ENCODE measurements at regions not wholly inside any gene's neighbourhood (a gene's known extent, or its start where the extent isn't known, plus 50 kb on each side); places are given as distances from the start of the nearest gene placed in this dataset.

DNA sequence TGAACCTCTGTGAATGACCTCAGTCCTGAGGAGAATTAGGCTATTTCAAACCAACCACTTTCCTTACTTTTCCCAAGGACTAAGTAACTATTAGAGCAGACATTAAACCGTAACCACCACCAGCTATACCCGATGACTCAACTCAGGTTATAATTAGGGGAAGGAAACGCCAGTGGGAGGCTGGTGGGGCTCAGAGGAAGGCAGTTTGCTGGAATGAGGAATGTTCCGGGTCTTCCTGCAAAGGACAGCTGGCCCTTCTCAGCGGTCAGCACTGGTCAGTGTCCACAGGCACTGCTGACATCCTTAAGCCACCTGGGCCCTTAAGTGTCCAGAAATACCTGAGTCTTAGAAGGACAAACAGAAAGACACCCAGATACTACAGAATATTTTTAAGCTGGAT lies 515.2 kb downstream of the MAFB start:
- DNase-seq, result no peak

DNA sequence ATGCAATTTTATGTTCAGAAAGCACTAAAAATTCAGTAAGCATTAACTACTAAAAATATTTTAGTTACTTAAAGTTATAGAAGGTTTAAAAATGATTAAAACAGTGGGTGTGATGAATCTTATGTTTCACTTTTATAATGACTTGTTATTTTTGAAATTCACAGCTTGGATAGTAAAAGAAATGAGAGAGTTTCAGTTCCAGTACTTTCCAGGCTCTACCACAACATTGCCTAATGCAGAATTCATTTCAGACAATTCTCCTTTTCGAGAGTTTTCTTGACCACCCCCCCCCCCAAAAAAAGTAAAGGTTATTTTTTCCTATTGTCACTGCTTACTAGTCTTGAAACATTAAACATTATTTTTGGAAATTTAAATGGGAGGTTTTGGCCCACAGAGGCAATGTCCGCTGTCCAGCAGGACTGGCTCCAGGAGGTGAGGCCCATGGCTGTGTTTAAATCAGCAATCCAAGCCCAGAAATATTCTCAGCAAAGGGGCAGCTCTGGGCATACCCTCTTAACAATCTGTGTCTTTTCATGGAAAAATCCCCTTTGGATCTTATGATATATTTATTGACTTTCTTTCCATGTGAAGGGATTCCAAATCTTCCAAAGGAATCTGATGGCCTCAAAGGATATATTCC lies 519.9 kb downstream of the MAFB start:
- DNase-seq, result no peak

GRCh38 chr20:40161391-40161790 lies 527.6 kb downstream of the MAFB start:
- no peak for DNase-seq

DNA sequence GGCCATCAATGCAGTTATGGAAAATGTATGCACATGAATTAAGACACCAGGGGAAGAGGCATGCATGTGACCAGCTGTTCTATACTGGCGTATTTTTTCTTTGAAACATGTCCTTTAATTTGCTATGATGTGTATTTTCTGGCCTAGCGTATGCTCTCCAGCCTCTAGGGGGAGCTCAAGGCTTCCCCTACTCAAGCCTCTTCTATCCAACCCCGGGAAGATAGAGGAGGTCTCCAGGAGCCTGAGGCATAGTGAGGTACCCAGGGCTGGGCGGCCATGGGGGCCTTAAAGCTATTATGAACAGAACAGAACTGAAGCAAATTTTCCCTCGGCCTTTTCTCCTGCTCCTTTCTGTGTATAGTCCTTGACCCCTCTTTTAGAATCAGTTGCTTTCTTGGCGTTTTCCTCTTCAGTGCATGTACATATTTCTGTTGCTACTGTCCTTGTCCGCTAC lies 528.9 kb downstream of the MAFB start:
- DNase-seq, result peak in 23 of 58 donors; percentile 0 to 33 (median 7)

GRCh38 chr20:40159276-40159675 lies 529.8 kb downstream of the MAFB start:
- DNase-seq, result no peak

DNA sequence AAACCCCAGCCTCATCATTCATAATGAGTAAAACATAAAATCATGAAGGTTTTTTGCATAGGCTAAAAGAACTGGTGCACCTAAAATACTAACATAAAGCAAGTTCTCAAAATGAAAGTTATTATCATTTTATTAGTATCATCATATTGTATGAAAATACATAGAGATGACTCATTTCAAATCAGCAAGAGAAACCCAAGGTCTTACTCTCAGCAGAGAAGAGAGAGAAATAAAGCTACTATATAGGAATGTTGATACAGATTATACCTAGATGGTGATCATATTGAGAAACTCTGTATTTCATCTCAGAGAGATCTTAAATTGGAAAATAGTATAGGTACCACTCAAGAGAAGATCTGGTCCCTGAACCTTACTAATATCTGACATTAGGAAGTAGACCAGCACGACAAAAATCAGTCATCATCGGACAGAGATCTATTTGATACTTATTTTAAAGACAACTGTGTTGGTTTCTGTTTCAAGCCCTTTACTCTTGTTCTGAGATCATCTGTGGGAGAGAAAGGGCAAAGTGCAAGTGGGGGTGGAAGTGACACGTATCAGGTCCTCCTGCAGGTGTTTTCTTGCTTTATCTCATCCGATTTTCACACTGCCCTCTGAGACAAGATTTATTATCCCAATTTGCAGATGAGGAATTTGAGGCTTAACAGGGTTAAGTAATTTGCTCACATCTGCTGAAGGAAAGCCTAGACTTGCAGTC lies 532.3 kb downstream of the MAFB start:
- no peak for DNase-seq

- DNase-seq, result no peak
Measured at GRCh38 chr20:40154514-40154913, 534.5 kb downstream of the MAFB start.

- no peak for DNase-seq
Measured at GRCh38 chr20:40148886-40149285, 540.1 kb downstream of the MAFB start.

- DNase-seq, result no peak
Measured at GRCh38 chr20:40146071-40146470, 543.0 kb downstream of the MAFB start.

DNA sequence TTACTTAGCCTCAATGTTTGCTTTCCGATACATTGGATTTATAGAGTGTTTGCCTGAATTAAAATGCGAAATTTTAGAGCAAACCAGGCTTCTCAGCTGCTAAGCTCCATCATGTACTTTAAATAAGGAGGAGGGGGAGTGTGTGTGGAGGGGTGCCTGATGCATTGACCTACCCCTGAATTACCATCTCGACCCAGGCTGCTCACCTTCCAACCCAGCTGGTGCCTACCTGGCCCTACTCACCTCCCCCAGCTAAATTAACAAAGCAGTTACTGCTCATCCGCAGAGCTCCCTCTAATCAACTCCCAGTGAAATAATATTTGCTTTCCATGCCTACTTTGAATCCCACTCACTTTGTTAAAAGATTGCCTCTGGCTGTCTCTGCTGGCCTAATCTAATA lies 544.5 kb downstream of the MAFB start:
- DNase-seq, result no peak

- no peak for DNase-seq
Measured at GRCh38 chr20:40134176-40134575, 554.9 kb downstream of the MAFB start.

DNA sequence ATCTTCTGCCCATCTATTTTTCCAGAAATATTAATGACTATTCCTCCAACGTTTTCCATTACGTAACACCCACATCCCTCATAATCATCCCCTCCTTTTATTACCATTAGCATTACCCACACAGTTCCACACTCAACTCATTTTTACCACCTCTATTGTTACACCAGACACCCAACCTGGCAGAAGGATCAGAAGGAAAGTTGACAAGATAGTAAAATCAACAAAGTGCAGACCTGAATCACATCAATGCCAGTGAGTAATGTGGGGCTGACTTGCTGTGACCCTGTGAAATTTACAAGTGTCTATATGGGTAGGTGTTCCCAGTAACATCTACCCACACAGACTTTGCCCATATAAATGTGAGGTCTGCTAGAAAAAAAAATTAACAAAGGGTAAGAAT lies 568.2 kb downstream of the MAFB start:
- no peak for DNase-seq

DNA sequence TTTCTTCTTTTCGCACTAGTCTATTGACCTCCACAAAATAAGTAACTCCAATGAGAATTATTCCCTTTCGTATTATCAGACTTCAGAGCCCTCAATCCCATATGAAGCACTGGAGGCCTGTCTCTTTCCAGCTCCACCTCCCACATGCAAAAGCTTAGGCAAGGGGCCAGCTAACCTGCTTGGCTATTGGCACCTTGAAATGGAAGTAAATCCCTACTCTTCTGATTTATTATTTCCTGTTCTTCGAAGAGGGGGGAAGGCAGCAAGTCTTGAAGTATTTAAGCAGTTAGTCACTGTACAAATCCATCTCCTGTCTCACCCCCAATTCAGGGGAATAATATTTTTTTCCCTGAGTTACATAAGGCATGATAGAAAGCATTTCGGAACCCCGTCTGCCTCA lies 577.8 kb downstream of the MAFB start:
- DNase-seq, result no peak

GRCh38 chr20:40110311-40110831 lies 578.7 kb downstream of the MAFB start:
- no peak for DNase-seq

GRCh38 chr20:40109136-40109535 lies 579.9 kb downstream of the MAFB start:
- DNase-seq, result no peak

DNA sequence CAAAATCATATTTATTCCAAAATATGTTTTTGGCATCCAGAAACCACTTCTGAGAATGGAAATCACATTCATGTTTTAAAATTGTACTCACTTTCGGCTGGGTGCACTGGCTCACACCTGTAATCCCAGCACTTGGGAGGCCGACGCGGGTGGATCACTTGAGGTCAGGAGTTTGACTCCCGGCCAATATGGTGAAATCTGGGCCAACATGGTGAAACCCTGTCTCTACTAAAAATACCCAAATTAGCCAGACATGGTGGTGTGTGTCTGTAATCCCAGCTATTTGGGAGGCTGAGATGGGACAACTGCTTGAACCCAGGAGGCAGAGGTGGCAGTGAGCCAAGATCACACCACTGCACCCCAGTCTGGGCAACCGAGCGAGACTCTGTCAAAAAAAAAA lies 580.7 kb downstream of the MAFB start:
- DNase-seq, result no peak

DNA sequence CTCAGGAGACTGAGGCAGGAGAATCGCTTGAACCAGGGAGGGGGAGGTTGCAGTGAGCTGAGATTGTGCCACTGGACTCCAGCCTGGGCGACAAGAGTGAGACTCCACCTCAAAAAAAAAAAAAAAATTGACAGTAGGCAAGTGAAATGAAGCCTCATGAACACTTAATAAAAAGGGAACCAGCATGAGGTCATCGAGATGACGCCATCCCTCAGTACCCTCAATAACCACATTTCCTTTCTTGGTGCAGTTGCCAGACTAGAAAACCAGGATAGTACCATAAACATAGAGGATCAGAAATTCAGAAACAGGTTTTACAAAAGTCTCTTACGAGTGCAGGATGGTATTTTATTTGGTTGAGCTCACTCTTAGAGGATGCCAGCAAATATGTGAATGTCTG lies 584.1 kb downstream of the MAFB start:
- no peak for DNase-seq

DNA sequence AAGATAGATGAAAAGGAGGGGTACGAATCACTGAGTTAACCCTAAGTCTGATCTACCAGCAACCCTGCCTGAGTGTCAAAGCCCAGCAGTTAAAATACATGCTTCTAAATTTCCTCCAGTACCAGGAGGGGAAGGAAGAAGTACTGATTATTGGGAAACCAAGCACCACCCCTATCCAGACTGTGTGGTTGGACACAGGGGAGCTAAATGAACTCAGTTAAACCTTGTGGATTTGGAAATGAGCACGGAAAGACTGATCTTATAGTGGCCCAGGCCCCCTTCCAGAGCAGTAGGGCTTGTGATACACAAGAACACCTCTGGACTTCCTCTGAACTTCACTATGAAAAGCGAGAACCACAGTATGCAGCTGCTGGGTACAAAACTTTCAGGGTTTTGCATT lies 585.6 kb downstream of the MAFB start:
- no peak for DNase-seq

- DNase-seq, result no peak
Measured at GRCh38 chr20:40101560-40101959, 587.5 kb downstream of the MAFB start.

DNA sequence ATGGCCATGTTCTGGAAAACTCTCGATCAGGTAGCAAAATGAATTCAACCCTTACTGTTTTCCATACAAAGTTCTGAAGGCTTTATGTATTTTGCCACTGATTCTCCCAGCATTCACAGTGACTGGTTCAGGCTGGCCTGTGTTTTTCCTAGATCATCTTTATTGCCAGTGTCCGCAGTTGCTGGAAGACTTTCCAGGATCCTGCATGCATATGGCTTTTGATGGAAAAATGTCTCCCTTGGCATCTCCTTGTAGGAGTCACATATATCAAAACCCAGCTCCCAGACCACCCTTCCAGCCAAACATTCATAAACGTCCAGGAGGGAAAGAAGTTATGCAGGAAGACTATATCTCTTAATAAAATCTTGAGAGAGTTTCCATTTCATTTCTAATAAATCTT lies 588.8 kb downstream of the MAFB start:
- DNase-seq, result no peak

DNA sequence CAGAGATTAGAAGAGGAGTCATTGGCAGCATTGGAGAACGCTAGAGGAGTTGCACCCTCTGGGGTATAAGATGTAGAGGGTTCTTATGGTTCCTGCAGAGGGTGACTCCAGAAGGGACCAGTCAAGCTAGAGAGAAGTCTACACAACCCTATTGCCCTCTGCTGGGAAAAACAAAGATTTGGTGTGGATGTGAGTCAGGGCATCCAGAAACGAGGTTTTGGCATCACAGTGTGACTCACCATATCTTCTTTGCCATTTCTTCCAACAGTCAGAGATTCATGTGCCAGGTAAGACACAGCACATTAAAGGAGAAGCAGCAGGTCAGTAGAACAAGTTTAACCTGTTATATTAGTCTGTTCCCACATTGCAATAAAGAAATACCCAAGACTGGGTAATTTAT lies 598.8 kb downstream of the MAFB start:
- no peak for DNase-seq

DNA sequence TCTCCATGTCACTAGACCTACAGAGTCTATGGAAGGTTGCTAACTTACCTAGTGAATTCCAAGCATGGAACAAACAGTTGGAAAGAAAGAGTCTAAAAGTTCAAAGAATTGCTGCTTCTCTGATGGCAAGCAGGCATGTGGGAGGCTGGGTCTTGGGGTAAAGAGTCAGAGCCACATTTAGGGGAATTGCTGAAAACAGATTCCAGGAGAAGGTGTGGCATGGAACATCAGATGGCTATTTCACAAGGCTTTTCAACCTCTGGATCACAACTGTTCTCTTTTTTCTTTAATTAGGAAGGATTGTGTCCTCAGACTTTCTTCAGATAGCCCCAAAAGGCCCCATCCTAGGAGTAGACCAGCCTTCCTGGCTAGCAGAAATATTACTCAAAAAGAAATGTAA lies 601.5 kb downstream of the MAFB start:
- DNase-seq, result no peak

- no peak for DNase-seq
Measured at GRCh38 chr20:40085513-40085912, 603.5 kb downstream of the MAFB start.
